H1 (cell line): ENCODE measurements at regions not wholly inside any gene's neighbourhood (a gene's known extent, or its start where the extent isn't known, plus 50 kb on each side); places are given as distances from the start of the nearest gene placed in this dataset.
"Not testable (repeated sequence)": the region's sequence is repeated elsewhere in the genome, so short reads cannot be mapped to it uniquely, and the experiment has no call there.

Experiments used
- BACH1 ChIP-seq: IDR thresholded peaks from 2 replicates; pipeline ENCODE4 v1.6.1; 2012; ENCODE audit warnings: low read length, improper control_type of control experiment
- CBX8 ChIP-seq: fragments of 300-800, 300-1000 bp; sonication (generic); IDR thresholded peaks from 2 replicates; pipeline ENCODE4 v1.7.1; 2016; ENCODE audit warnings: low read depth, low read length, borderline replicate concordance
- CHD1 ChIP-seq: IDR thresholded peaks from 2 replicates; pipeline ENCODE4 v1.6.1; 2012; ENCODE audit warnings: low read depth, low read length, improper control_type of control experiment
- CTCF ChIP-seq, 3 experiments: IDR thresholded peaks; 1 replicate in 2 of 3; 2 replicates in 1 of 3; pipeline versions ENCODE4 v1.5.1 to v1.6.1; 2011; ENCODE audit warnings: low read length in 3 of 3, mild to moderate bottlenecking in 3 of 3, inconsistent platforms in 2 of 3, low read depth in 1 of 3, moderate library complexity in 1 of 3; ENCODE audit not compliant: insufficient read depth in 1 of 3; ENCODE audit errors: control extremely low read depth in 1 of 3
- EZH2 ChIP-seq: fragments of 200-600 bp; sonication (generic); IDR thresholded peaks from 2 replicates; pipeline ENCODE4 v1.7.1; 2012; ENCODE audit warnings: low read depth, mild to moderate bottlenecking, moderate library complexity, low read length, inconsistent platforms; ENCODE audit not compliant: severe bottlenecking
- MAFK ChIP-seq: IDR thresholded peaks from 2 replicates; pipeline ENCODE4 v1.6.1; 2012; ENCODE audit warnings: low read depth, mild to moderate bottlenecking, improper control_type of control experiment, low read length
- POLR2A ChIP-seq, 2 experiments: IDR thresholded peaks; 1 replicate in 1 of 2; 2 replicates in 1 of 2; pipeline ENCODE4 v1.6.1; 2011; ENCODE audit warnings: low read depth in 2 of 2, low read length in 2 of 2, mild to moderate bottlenecking in 2 of 2; ENCODE audit errors: control extremely low read depth in 1 of 2
- POLR2AphosphoS5 ChIP-seq: IDR thresholded peaks from 2 replicates; pipeline ENCODE4 v1.6.1; 2011; ENCODE audit warnings: low read depth, low read length
- RAD21 ChIP-seq, 2 experiments: IDR thresholded peaks in 1 of 2; conservative IDR thresholded peaks in 1 of 2; 2 replicates each; pipeline ENCODE4 v1.6.1; 2011; ENCODE audit warnings: low read depth in 2 of 2, low read length in 2 of 2, improper control_type of control experiment in 1 of 2, inconsistent platforms in 1 of 2, mild to moderate bottlenecking in 1 of 2, moderate library complexity in 1 of 2
- TAF1 ChIP-seq: IDR thresholded peaks from 2 replicates; pipeline ENCODE4 v1.6.1; 2011; ENCODE audit warnings: mild to moderate bottlenecking, low read depth, low read length
- ZNF274 ChIP-seq: IDR thresholded peaks from 2 replicates; pipeline ENCODE4 v1.7.0; 2012; ENCODE audit warnings: low read length, borderline replicate concordance; ENCODE audit errors: extremely low read depth
- TF ChIP-seq, protein P1 (sequence below): IDR thresholded peaks from 2 replicates; pipeline ENCODE4 v1.6.1; 2012; ENCODE audit warnings: low read length, inconsistent platforms

DNA sequence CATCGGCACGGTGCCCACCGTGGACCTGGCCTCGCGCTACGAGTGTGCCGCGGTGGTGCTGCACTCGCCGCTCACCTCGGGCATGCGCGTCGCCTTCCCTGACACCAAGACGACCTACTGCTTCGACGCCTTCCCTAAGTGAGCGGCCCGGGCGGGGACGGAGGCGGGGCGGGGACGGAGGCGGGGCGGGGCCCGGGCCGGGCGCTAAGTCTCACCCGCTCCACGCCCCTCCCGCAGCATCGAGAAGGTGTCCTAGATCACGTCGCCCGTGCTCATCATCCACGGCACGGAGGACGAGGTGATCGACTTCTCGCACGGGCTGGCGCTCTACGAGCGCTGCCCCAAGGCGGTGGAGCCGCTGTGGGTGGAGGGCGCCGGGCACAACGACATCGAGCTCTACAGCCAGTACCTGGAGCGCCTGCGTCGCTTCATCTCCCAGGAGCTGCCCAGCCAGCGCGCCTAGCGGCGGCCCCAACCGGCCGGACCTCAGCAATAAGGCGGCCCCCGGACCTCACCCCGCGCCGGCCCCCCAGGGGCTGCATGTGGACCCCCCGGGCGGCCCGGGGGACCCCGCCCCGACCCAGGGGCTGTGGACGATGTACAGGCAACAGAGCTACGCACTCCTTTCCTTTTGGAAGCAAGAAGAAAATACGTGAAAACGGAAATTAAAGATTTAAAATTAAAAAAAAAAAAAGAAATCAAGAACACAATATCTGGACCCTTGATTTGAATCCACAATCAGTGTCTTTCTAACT lies 198.8 kb downstream of the USP22 start:
- TF ChIP-seq EZH2; CTCF (IDR thresholded peaks at IDR 0.05; ENCODE audit: control extremely low read depth in 1 of 3, insufficient read depth in 1 of 3, low read depth in 1 of 3, low read length in 3 of 3); POLR2AphosphoS5; BACH1; CBX8; RAD21 (IDR thresholded peaks at IDR 0.05 in 1 of 2, conservative IDR thresholded peaks at IDR 0.05 in 1 of 2; ENCODE audit: low read depth in 2 of 2, low read length in 2 of 2); POLR2A (IDR thresholded peaks at IDR 0.05; ENCODE audit: control extremely low read depth in 1 of 2, low read depth in 2 of 2, low read length in 2 of 2); ZNF274; CHD1; TAF1; MAFK: not testable (repeated sequence)
- TF ChIP-seq, protein P1, sequence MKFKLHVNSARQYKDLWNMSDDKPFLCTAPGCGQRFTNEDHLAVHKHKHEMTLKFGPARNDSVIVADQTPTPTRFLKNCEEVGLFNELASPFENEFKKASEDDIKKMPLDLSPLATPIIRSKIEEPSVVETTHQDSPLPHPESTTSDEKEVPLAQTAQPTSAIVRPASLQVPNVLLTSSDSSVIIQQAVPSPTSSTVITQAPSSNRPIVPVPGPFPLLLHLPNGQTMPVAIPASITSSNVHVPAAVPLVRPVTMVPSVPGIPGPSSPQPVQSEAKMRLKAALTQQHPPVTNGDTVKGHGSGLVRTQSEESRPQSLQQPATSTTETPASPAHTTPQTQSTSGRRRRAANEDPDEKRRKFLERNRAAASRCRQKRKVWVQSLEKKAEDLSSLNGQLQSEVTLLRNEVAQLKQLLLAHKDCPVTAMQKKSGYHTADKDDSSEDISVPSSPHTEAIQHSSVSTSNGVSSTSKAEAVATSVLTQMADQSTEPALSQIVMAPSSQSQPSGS: not testable (repeated sequence)
